ENCODE measurements at regions not wholly inside any gene's neighbourhood (a gene's known extent, or its start where the extent isn't known, plus 50 kb on each side); places are given as distances from the start of the nearest gene placed in this dataset.

DNA sequence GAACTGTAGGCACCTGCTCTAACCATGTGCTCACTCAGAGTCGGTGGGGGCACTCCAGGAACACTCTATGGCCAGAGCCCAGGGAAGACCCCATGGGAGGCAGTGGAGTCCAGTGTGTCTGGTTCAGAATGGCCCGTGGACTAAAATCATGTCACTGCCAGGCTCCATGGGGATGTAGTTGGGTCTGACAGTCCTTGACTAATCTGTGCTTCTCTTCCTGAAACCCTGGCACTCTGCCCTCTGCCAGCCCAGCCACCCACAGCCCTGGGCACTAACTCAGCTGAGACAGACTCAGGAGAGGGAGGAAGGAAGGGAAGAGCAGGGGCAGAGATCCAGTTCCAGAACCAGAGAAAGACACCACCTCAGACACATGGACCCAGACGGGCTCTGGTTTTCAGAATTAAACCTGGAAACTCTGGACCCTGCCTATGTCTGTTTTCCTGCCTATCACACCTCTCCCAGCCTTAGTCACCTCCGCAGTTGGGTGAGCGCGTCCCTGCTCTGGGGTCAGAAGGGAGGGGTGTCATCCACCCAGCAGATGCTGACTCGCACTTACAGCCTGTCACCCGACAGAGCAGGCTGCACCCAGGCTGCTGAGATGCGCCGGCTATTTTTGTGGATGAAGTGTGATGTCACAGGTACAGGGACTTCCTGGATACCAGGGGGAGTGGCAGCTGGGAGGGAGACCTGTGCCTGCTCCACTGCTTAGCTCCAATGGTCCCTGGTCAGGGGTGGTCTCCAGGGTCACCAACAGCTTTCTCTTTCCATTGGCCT is 56.8 kb upstream of the INSYN1 start:
- ATAC-seq: peak in 3 of 4 donors; percentile 52 to 77 (median 62)
- DNase-seq: no peak
- no peaks in the 10 kb centered on the region for H3K27me3 ChIP-seq (ENCODE audit: insufficient read depth in 3 of 3, low read length in 2 of 3)
- H3K4me1 ChIP-seq: no peaks in the 10 kb centered on the region
- H3K9me3 ChIP-seq: no peaks in the 10 kb centered on the region
- no peak overlapping the region for H3K27ac ChIP-seq
- WGBS, 3 donors: 33 to 51% (median 38%) methylated on average over 10 of the region's 10 CpGs
- intact Hi-C loops (cut with DNase I): no loop called here
- TF ChIP-seq, protein P1, sequence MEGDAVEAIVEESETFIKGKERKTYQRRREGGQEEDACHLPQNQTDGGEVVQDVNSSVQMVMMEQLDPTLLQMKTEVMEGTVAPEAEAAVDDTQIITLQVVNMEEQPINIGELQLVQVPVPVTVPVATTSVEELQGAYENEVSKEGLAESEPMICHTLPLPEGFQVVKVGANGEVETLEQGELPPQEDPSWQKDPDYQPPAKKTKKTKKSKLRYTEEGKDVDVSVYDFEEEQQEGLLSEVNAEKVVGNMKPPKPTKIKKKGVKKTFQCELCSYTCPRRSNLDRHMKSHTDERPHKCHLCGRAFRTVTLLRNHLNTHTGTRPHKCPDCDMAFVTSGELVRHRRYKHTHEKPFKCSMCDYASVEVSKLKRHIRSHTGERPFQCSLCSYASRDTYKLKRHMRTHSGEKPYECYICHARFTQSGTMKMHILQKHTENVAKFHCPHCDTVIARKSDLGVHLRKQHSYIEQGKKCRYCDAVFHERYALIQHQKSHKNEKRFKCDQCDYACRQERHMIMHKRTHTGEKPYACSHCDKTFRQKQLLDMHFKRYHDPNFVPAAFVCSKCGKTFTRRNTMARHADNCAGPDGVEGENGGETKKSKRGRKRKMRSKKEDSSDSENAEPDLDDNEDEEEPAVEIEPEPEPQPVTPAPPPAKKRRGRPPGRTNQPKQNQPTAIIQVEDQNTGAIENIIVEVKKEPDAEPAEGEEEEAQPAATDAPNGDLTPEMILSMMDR (IDR thresholded peaks at IDR 0.05): no peak
- H3K4me3 ChIP-seq: no peak overlapping the region
- H3K36me3 ChIP-seq (ENCODE audit: insufficient read depth in 1 of 2, low read depth in 1 of 2): no peaks in the 10 kb centered on the region

DNA sequence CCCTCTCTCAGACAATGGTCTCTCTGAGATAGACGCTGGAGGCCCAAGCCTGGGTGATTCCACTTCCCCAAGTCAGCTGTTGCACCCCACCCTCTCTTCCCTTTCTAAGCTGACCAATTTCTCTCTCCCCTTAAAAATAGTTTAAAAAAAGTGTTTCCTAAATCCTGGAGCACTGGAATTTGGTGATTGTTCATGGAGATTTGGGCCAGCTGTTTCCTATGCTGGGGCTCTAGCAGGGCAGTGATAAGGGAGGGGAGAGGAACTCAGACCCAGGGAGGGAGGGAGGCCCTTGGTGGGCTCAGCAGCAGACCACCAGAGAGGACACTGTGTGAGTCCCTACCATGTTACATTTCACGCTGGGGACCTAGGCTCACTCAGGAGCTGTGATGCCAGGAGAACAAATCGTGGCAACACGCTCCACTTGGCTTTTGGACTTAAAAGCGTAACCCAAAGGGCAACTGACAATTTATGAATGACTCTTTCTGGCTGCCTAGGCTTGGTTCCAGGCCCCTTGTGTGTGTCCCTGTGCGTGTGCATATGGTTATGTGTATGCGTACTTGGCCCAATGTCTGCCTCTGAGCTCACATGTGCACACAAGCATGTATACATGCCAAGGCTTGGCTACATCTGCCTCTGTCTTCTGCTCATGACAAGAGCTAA is 59.8 kb upstream of the INSYN1 start:
- WGBS, 3 donors: 71 to 73% (median 71%) methylated on average over 7 of the region's 7 CpGs
- no peaks in the 10 kb centered on the region for H3K9me3 ChIP-seq
- H3K27ac ChIP-seq: no peak overlapping the region
- H3K4me3 ChIP-seq: no peak overlapping the region
- ATAC-seq: no peak
- no peaks in the 10 kb centered on the region for H3K36me3 ChIP-seq (ENCODE audit: insufficient read depth in 1 of 2, low read depth in 1 of 2)
- no peak for DNase-seq
- TF ChIP-seq, protein P1 (IDR thresholded peaks at IDR 0.05): no peak
- no peaks in the 10 kb centered on the region for H3K27me3 ChIP-seq (ENCODE audit: insufficient read depth in 3 of 3, low read length in 2 of 3)
- intact Hi-C loops (cut with DNase I): no loop called here
- H3K4me1 ChIP-seq: no peaks in the 10 kb centered on the region

DNA sequence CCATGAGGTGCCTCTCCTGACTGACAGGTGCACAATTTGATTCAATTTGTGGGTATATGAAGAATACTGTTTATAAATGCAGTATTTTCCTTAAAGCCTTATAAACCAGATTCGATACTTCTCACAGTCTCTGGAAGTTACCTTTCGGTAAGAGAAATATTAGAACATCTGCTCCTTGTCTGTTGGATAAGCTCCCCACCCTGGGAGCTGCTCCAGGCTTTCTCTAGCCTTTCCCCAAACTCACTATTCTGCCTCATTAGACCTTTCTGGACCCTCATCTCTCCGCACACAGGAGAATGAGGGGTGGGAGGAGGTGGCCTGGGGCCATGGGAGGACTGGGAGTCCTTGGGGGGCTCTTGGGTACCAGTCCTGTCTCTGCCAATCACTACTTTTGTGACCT is 59.8 kb upstream of the TBC1D21 start:
- DNase-seq: no peak
- Histone ChIP-seq H3K27me3 (ENCODE audit: insufficient read depth in 3 of 3, low read length in 2 of 3) (no peaks in the 10 kb centered on the region), H3K27ac (no peak overlapping the region), H3K4me3 (no peak overlapping the region), H3K9me3 (no peaks in the 10 kb centered on the region), H3K4me1 (no peaks in the 10 kb centered on the region), H3K36me3 (ENCODE audit: insufficient read depth in 1 of 2, low read depth in 1 of 2) (no peaks in the 10 kb centered on the region)
- WGBS, 3 donors: 57 to 79% (median 65%) methylated on average over 3 of the region's 3 CpGs
- no peak for ATAC-seq
- TF ChIP-seq, protein P1 (IDR thresholded peaks at IDR 0.05): no peak
- intact Hi-C loops (cut with DNase I): no loop called here

DNA sequence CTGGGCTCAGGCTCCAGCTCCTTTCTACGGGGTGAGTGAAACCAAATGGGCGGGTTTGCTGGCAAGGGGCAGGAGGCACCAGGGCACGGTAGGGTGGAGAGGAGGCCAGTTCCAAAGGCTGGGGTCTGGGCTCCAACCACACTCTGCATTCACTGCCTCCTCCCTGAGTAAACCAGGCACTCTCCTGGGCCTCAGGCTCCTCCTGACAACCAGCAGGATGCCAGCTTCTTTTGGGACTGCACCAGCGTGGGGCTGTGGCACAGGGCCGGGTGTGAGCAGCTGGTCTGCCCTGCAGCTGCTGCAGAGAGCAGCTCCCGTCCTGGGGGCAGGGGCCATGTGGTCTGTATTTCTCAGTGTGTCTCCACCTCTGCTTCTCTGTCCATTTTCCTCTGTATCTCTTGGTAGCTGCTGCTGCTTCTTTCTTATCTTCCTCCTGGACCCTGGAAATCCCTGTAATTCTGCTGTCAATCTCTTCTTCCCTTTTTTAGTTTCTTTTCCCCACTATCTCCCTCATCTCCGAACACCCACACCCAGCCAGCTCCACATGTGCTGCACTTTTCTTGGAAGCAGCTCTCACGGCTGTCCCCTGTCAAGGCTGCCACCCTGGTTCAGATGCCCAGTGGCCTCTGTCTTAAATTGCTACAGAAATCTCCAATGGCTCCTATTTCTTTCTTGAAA is 54.9 kb upstream of the TBC1D21 start:
- H3K27ac ChIP-seq: no peak overlapping the region
- 27 to 41% (median 35%) methylated on average over 8 of the region's 8 CpGs for WGBS, 3 donors
- TF ChIP-seq, protein P1 (IDR thresholded peaks at IDR 0.05): no peak
- no peaks in the 10 kb centered on the region for H3K9me3 ChIP-seq
- ATAC-seq (peak in 3 of 4 donors; percentile 36 to 58 (median 57)), DNase-seq (no peak)
- H3K27me3 ChIP-seq (ENCODE audit: insufficient read depth in 3 of 3, low read length in 2 of 3): no peaks in the 10 kb centered on the region
- H3K4me3 ChIP-seq: no peak overlapping the region
- H3K4me1 ChIP-seq: no peaks in the 10 kb centered on the region
- intact Hi-C loops (cut with DNase I): no loop called here
- no peaks in the 10 kb centered on the region for H3K36me3 ChIP-seq (ENCODE audit: insufficient read depth in 1 of 2, low read depth in 1 of 2)

All from psoas muscle (tissue), 7 donors.